Type B pancreatic cell (in vitro differentiated cells): ENCODE measurements at regions not wholly inside any gene's neighbourhood (a gene's known extent, or its start where the extent isn't known, plus 50 kb on each side); places are given as distances from the start of the nearest gene placed in this dataset.

Experiments used
- DNase-seq: peaks from one replicate; pipeline ENCODE4 v3.0.0; 2021; ENCODE audit warnings: mixed read lengths; ENCODE audit not compliant: unreplicated experiment; ENCODE audit errors: extremely low spot score
- H3K27ac Mint-ChIP-seq: 2 replicates; pipeline ENCODE4 v1.8.0; 2021; ENCODE audit warnings: mild to moderate bottlenecking, mixed read lengths
- H3K27me3 Mint-ChIP-seq: 2 replicates; pipeline ENCODE4 v1.8.0; 2021; ENCODE audit warnings: mixed read lengths
- H3K36me3 Mint-ChIP-seq: 2 replicates; pipeline ENCODE4 v1.8.0; 2021; ENCODE audit warnings: mixed read lengths
- H3K4me1 Mint-ChIP-seq: one replicate; pipeline ENCODE4 v1.8.0; 2021; ENCODE audit warnings: mixed read lengths; ENCODE audit not compliant: unreplicated experiment
- H3K4me3 Mint-ChIP-seq: 2 replicates; pipeline ENCODE4 v1.8.0; 2021; ENCODE audit warnings: mild to moderate bottlenecking, mixed read lengths
- H3K9me3 Mint-ChIP-seq: 2 replicates; pipeline ENCODE4 v1.8.0; 2021; ENCODE audit warnings: mixed read lengths
- TF ChIP-seq, protein P1 (sequence below): fragments of 200-600 bp; sonication (generic); conservative IDR thresholded peaks from 2 replicates; pipeline ENCODE4 v1.5.0; 2021; ENCODE audit warnings: antibody characterized with exemption, mild to moderate bottlenecking

DNA sequence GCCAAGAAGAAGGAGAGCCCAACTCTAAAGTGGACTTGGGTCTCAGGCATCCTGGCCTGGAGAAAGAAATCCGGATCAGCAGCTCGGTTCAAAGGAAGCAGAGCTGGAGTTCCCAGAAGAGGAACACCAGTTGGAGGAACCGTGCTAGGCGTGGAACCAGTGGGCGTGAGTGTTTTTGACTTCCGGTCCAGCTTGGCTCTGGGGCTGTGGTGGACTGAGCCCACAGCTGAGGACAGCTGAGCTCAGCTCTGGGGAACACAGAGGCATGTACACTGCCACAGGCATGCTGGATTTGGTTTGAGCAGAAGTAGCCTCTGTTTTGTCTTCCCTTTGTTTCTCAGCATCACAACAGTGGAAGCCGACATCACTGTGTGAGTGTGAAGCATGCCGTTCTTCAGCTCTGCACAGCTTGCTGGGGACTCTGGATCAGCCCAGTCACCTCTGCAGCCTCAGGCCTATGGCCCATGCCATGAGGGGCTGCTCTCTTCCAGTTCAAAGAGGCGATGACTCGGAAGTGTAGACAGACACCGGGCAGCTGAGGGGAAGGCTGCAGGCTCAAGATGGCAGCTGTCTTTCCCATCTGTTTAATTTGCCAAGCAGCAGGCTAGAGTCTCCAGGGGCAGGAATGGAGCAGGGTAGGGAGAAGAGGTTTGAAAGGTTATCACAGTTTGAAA lies 185.8 kb upstream of the UBE3A start:
- H3K36me3 Mint-ChIP-seq, result no peaks in the 10 kb centered on the region
- no peaks in the 10 kb centered on the region for H3K9me3 Mint-ChIP-seq
- no peaks in the 10 kb centered on the region for H3K27me3 Mint-ChIP-seq
- H3K27ac Mint-ChIP-seq, result no peak overlapping the region
- TF ChIP-seq, protein P1, sequence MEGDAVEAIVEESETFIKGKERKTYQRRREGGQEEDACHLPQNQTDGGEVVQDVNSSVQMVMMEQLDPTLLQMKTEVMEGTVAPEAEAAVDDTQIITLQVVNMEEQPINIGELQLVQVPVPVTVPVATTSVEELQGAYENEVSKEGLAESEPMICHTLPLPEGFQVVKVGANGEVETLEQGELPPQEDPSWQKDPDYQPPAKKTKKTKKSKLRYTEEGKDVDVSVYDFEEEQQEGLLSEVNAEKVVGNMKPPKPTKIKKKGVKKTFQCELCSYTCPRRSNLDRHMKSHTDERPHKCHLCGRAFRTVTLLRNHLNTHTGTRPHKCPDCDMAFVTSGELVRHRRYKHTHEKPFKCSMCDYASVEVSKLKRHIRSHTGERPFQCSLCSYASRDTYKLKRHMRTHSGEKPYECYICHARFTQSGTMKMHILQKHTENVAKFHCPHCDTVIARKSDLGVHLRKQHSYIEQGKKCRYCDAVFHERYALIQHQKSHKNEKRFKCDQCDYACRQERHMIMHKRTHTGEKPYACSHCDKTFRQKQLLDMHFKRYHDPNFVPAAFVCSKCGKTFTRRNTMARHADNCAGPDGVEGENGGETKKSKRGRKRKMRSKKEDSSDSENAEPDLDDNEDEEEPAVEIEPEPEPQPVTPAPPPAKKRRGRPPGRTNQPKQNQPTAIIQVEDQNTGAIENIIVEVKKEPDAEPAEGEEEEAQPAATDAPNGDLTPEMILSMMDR, result no peak
- no peak for DNase-seq
- H3K4me1 Mint-ChIP-seq, result no peaks in the 10 kb centered on the region
- H3K4me3 Mint-ChIP-seq, result no peak overlapping the region

DNA sequence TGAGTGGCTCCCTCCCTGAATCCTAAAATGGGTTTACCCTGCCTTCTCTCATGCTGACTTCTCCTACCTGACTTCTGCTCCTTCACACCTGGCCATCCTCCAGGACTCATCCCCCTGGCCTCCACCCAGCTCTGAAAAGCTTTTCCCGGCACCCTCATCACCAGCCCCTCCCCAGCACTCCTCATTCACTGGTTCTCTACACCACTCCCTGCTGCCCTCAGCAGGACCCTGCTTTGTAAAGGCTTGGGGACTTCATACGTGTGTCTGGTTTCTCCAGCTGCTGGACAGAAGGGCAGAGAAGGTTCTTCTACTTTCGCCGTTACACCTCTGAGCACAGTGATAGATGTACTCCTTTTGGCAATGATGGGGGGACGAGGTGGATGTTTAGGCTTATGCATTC lies 184.9 kb upstream of the UBE3A start:
- Mint-ChIP-seq H3K4me3 (no peak overlapping the region), H3K9me3 (no peaks in the 10 kb centered on the region), H3K27ac (no peak overlapping the region), H3K36me3 (no peaks in the 10 kb centered on the region), H3K27me3 (no peaks in the 10 kb centered on the region), H3K4me1 (no peaks in the 10 kb centered on the region)
- TF ChIP-seq, protein P1, result no peak
- no peak for DNase-seq

DNA sequence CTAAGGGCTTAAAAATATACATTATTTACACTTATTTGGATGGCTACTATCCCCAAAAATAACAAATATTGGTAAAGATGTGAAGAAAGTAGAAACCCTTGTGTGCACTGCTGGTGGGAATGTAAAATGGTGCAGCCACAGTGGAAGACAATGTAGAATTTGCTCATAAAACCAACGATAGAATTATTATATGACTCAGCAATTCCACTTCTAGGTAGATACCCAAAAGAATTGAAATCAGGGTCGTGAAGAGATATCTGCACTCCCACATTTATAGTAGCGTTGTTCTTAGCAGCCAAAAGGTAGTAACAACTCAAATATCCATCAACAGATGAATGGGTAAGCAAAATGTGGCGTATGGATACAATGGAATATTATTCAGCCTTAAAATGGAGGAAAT lies 181.6 kb upstream of the UBE3A start:
- no peak for DNase-seq
- H3K4me3 Mint-ChIP-seq, result no peak overlapping the region
- no peaks in the 10 kb centered on the region for H3K9me3 Mint-ChIP-seq
- no peak overlapping the region for H3K27ac Mint-ChIP-seq
- no peaks in the 10 kb centered on the region for H3K4me1 Mint-ChIP-seq
- TF ChIP-seq, protein P1, result no peak
- H3K27me3 Mint-ChIP-seq, result no peaks in the 10 kb centered on the region
- H3K36me3 Mint-ChIP-seq, result no peaks in the 10 kb centered on the region

DNA sequence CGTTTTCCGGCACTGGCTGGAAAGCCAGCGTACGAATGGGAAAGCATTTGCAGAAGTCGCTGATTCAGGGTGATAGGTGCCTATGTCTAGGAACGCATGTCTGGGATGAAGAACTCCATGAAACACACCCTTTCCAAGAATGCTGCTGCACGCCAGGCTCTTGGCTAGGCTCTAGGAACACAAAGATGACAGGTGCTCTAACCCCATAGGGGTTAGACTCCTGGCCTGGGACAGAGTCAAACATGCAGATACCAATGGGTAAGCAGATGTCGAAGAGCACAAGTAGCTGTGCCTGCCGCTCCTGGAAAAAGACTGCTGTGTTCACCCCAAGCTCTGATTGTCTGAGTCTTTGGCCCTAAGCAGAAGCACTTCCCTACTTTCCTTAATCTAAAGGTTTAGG lies 180.9 kb upstream of the UBE3A start:
- Mint-ChIP-seq H3K27ac (no peak overlapping the region), H3K9me3 (no peaks in the 10 kb centered on the region), H3K4me1 (no peaks in the 10 kb centered on the region), H3K4me3 (no peak overlapping the region), H3K27me3 (no peaks in the 10 kb centered on the region), H3K36me3 (no peaks in the 10 kb centered on the region)
- TF ChIP-seq, protein P1, result no peak
- DNase-seq, result no peak

DNA sequence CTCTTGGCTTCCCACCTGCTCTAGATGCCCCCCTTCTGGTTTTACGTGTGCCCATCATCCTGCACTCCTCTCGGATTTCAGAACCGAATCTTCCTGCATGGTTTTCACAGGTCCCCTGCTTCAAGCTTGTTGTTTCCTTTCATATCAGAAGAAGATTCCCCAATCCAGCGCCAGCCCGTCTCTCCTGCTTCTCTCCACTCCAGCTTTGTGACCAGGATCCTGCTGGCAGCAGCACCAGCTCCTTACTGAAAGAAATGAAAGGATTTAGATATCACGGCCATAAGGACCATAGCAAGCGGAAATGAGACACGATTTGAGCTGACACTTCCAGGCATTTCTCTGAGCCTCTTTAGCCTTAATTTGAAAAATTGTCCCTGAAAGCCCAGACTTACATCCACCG lies 180.3 kb upstream of the UBE3A start:
- Mint-ChIP-seq H3K36me3 (no peaks in the 10 kb centered on the region), H3K4me1 (no peaks in the 10 kb centered on the region), H3K4me3 (no peak overlapping the region), H3K27me3 (no peaks in the 10 kb centered on the region), H3K27ac (no peak overlapping the region), H3K9me3 (no peaks in the 10 kb centered on the region)
- no peak for DNase-seq
- TF ChIP-seq, protein P1, result no peak

DNA sequence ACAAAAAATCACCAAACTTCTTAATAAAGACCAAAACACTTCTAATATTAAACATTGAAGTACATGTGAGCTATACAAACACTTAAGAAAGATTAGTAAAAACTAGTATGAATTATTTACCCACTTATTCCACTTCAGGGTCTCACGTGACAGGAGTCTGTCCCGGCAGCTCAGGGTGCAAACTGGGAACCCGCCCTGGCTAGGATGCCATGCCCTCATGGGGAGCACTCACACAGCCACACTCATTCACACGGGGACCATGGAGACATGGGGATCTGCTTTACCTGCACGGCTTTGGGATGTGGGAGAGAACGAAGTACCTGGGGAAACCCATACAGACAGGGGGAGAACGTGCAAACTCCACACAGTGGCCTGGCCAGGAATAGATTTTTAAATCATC lies 179.3 kb upstream of the UBE3A start:
- no peaks in the 10 kb centered on the region for H3K36me3 Mint-ChIP-seq
- H3K9me3 Mint-ChIP-seq, result no peaks in the 10 kb centered on the region
- H3K27me3 Mint-ChIP-seq, result no peaks in the 10 kb centered on the region
- no peak for DNase-seq
- H3K27ac Mint-ChIP-seq, result no peak overlapping the region
- no peak overlapping the region for H3K4me3 Mint-ChIP-seq
- TF ChIP-seq, protein P1, result no peak
- H3K4me1 Mint-ChIP-seq, result no peaks in the 10 kb centered on the region
